HG03025 (cell line): ENCODE measurements at regions not wholly inside any gene's neighbourhood (a gene's known extent, or its start where the extent isn't known, plus 50 kb on each side); places are given as distances from the start of the nearest gene placed in this dataset.
"Not testable (repeated sequence)": the region's sequence is repeated elsewhere in the genome, so short reads cannot be mapped to it uniquely, and the experiment has no call there.

Source experiments
- ATAC-seq: cut with Tn5 transposase; IDR thresholded peaks from one replicate; pipeline ENCODE4 v1.9.1; 2021; ENCODE audit warnings: mild to moderate bottlenecking, moderate library complexity; ENCODE audit not compliant: unreplicated experiment, low FRiP score

DNA sequence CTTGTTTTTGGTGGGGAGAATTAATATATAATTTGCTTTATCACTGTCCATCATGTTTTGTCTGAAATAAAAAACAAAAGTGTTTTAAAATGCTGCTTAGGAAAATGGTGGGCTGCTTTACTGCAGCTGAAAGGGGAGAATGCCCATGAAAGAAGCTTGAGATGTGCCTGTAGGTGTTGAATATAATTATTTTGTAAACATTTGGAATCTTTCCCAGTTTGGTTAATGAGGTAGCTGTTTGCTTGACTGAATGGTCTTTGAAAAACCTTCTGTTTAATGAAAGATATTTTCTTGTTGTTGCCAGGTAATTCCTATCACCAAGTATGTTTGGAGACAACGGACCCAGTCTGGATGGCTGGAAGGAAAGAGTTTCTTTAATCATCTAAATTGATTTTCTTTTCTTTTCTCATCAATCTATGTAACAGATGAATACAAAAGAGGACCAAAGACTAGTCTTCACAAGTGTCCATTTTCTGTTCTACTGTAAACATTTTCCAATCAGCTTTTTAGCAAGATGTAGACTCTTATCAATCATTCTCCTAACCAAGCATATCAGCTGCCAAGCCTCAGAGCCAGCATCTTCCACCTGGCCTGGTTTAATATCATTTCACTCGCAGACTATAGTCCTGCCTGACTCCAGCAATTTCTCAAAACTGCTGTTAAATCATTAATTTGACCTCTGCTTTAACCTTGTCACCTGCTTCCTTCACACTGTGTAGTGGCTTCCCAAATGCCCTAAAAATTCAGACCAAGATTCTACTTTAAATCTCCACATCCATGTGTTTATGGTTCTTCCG is 441.2 kb upstream of the CHD1 start:
- ATAC-seq, result no peak

DNA sequence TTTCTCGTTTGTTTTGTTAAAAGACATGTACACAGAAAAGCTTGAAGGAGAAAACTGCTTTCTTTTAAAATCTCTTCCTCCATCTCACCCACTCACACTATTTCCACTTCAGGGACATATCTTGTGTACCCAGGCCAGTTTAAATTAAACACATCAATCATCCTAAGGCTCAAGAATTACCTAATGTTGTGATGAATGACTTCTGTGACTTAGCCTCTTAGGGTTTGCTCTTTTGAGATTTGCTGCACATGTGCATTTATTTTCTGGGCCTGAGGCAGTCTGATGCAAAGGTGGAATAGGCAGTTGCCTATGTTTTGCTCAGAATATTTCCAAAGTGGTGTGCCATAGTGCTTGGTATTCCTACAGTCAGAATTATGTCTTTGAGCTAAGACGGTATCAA is 439.9 kb upstream of the CHD1 start:
- no peak for ATAC-seq

DNA sequence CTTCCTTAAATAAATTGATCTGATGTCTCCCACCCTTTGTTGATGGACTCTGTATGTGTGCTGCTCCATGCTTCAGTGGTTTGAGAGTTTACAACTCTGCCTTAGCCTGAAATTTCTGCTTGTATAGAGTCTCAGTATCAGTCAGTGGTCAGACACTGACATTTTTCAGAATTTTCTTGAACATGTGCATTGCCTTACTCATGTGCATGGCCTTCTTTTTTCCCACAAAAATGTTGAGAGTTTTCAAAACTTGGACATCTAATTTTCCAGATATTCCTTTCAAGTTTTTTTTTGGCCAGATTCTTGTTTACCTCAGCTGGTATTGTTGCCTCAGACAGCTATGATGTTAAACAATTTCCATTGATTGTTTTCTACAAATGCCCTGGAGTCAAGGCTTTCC is 427.1 kb upstream of the CHD1 start:
- ATAC-seq, result no peak

DNA sequence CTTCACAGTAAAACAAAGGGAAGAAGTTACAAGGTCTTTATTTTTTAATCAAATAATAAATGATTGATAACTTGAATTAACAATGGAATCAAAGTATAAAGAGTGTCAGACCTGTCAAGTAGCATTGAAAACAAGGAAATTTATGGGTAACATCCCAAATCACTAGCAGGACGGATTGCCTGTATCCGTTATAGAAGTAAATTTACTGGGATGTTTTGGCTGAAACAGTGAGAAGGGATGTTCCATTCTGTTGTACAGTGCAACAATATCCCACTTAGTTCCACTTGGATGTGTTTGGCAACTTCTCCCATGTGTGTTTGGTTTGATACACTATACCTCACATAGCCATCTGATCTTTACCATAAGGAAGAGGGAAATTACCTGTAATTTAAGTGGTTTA is 421.0 kb upstream of the CHD1 start:
- no peak for ATAC-seq

DNA sequence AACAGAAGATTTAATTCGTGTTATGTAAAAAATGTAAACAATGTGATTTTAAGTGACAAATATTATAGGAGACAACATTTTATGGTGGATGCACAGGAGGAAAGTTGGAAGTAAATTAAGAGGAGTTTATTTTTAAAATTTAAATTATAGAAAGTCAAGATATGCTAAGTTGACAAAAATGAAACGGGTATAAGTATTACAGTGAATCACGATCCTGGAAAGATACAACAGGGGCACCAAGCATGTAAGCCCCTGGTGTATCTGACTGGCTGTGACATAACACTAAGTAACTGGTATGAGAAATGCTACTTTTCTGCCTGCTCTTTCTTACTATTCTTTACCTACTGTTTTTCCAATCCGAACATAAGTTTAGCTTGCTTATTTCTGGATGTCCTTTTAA is 419.8 kb upstream of the CHD1 start:
- ATAC-seq, result no peak

DNA sequence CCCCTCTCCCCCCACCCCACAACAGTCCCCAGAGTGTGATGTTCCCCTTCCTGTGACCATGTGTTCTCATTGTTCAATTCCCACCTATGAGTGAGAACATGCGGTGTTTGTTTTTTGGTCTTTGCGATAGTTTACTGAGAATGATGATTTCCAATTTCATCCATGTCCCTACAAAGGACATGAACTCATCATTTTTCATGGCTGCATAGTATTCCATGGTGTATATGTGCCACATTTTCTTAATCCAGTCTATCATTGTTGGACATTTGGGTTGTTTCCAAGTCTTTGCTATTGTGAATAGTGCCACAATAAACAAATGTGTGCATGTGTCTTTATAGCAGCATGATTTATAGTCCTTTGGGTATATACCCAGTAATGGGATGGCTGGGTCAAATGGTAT is 411.0 kb upstream of the CHD1 start:
- not testable (repeated sequence) for ATAC-seq

DNA sequence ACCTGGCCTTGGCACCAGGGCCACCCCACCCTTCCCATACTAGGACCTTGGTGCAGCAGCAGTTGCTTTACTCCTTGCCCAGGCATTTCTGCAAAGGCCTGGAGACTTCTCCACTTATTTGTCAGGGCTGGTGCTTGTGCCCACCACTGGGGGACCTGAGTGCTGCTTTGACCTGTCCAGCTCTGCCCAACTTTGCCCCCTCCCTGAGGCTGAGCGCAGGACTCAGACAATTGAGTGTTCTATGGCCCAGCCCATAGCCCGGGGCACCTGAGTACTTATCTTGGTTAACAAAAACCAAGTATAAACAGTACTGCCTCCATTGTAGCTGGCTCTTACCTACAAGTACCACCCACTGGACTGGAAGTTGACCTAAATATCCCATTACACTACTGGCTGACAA is 406.1 kb upstream of the CHD1 start:
- no peak for ATAC-seq

DNA sequence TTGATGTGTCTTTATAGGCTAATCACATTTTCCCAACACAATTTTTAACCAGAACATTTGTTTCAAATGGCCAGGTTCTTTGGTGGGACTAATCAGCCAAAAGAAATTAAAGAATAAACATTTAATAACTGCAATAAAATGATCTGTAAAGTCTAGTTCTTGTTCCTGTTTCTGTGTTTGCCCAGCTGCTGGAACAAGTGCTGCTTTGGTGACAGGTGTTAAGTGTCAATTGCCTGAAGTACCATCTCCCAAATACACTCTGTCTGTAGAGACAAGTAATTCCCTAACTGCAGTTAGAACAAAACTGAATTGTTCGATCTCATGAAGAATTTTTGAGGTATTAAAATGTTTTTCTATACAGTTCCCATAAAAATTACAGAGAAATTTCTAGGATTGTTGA is 402.3 kb upstream of the CHD1 start:
- ATAC-seq, result no peak

DNA sequence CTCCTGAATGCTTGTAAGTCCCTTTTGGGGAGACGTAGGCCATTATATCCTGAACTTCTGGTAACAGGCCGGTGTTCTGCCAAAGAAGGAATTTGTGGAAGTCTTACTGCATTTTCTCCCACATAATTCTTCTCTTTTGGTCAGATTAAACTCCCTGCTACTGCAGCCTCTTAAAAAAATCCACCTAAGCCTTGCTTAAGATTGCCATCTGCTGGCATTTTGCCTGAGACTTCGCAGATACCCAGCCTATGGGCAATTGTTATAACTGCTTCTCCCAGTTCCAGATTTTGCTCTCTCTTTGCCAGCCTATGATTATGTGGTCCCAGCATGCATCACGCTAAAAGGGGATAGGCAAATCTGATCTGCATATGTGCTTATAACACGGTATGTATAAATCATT is 391.6 kb upstream of the CHD1 start:
- no peak for ATAC-seq

DNA sequence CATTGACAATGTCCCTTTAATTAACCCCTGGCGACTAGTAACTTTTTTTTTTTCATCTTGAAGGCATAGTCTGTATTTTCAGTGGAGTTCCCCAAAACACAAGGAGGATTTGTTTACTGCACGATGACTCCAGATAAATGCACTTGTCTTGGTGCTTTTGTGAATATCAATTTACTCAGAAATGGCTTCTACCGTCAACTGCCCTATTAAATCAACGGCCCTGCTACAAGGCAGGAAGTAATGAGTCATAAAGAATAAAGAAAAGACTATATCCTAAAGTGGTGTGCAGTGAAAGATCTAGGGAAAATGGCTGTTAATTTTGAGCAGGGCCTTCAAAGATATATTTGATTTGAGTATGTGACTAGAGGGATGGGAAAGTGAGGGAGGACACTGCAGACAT is 388.3 kb upstream of the CHD1 start:
- ATAC-seq, result no peak

DNA sequence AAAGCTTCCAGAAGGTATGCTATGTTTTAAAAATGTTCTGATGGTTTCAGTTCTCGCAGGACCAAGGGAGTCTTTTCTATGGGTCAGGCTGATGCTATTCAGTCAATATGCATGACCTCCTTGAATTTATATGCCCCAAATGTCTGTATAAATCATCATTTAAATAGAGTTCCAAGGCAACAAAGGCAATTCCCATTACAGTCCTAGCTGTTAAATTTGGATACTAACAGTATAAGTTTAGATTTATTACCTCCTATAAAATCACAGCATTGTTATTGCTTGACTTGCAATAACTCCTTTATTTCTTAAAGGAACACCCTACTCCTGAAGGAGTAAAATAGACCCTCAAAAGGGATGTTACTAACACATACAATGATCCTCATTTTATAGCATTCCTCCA is 387.7 kb upstream of the CHD1 start:
- ATAC-seq, result no peak

DNA sequence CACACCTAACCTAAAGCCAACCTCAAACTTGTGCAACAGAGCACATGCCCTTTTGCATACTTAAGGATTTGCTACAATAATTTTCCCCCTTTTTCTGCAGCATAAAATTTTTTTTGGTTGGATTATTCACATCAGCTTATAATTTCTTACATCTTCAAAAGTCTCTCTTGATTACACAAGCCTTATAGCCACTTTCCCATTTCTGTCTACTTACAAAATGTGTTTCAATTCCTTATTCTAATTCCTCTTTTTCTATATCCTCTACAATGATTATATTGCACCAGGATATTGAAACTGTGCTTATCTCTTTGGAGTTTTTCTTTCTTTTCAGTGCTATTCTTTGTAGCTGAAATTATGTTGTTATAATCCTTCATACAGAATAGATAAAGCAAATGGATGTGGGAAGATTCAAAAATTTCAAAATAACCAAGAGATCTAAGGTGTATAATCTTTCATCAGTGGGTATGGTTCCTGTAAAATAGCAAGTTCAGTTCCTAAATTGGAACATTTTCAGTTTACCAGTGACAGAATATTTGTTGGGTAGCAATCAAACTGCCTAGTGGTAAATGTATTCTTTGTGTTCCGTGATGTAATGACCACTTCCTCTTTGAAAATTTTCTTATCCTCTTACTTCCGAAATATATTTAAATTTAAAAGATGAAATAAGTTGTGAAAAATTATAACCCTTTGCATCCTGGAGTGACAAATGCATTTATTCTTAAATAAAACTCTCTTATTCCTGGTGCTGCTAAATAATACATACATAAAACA is 386.8 kb upstream of the CHD1 start:
- no peak for ATAC-seq

DNA sequence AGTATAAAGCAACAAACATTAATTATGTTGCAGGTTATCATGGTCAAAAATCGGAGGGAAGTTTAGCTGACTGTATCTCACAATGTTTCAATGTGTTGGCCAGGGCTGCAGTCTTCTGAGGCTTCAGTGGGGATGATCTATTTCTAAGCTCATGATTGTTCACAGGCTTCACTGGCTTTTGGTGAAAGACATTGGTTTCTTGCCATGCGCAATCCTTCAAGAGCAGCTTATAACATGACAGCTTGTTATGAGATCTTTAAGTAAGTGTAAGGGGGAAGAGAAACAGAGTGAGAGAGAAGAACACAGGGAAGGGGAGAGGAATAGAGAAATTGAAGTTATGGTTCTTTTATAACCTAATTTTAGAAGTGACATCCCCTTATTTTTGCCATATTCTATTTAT is 385.9 kb upstream of the CHD1 start:
- no peak for ATAC-seq

DNA sequence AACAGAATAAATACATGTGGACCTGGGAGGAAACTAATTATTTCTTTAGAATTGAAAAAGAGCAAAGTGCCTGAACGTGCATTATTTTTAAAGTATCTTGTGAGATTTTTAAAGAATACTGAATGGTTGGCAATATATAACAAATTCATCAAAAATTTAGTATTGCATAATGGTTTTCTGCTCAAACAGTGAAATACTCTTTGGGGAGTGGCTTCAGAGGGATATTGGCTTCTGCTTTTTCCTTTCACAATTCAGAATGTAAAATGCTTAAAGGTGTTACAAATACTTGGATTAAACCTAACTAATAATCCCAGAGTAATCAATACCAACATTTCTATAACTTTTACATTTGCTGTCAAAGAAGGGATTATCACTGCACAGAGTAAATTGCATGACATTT is 379.3 kb upstream of the CHD1 start:
- ATAC-seq, result no peak

DNA sequence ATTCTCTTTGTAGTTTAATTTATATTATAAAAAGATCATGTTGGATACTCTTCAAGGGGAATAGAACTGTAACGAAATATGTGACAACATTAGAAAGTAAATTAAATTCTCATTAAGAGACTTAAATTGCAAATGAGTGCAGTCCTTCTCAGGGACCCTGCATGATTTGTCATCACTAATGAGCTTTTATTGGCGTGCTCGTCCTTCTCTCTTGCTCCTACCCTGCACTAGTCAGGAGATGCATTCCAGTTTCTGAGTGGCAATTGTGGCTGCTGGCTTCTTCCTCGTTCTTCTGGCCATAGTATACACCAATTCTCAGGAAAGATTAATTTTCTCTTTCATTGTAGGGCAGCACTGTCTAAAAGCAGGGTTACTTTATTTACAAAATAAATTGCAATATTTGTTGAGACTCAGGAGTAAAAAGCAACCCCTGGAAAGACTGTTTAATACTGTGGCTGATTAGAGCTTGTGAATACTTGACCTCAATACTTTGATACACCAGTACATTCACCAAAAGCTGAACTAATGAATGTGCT is 376.3 kb upstream of the CHD1 start:
- ATAC-seq, result no peak

DNA sequence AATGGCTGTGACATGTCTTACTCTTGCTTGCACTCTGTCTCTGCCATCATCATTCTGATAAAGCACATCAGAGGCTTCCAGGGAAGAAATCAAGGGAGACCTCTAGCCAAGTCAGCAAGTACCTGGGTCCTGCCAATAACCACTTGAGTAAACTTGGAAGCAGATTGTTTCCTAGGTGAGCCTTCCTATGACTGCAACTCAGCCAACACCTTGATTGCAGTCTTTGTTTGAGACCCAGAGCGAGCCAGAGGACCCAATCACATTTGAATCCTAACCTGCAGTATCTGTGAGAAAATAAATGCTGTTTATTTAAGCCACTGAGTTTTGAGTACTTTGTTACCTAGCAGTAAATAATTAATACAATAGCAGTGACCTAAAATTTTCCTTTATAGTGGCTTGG is 356.8 kb upstream of the CHD1 start:
- ATAC-seq, result no peak

DNA sequence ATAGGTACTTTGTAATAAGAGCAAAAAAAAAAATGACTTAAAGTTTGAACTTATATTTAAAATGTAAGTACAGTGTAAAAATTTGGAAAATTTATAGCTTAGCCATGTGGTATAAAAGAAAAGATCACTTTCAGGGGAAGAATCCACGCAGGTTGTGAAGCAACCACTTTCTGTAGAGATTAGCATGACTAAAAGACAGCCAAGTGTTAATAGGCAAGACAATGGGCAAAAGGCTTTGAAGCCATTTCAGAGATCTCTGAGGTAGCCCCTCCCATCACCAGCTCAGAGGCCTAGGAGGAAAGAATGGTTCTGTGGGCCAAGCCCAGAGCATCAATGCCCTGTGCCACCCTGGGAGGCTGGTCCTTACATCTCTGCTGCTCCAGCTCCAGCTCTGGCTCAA is 346.3 kb upstream of the CHD1 start:
- no peak for ATAC-seq

DNA sequence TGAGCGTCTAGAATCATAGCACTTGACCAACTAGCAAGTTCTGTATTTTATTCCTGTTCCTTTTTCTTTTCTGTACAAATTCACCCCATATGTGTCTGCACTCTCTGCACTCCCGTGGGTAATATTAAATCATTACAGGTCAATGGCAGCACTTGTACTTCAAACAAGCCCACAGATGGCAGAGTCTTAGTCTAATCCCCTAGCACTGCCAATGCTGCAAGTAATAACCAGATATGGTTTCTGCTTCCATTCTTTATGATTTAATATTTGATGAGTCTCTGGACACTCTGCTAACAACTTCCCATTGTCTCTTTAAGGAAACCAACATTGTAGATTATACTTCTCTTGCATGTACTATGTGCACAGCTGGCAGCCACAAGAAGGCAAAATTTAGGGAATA is 343.8 kb upstream of the CHD1 start:
- ATAC-seq, result no peak

DNA sequence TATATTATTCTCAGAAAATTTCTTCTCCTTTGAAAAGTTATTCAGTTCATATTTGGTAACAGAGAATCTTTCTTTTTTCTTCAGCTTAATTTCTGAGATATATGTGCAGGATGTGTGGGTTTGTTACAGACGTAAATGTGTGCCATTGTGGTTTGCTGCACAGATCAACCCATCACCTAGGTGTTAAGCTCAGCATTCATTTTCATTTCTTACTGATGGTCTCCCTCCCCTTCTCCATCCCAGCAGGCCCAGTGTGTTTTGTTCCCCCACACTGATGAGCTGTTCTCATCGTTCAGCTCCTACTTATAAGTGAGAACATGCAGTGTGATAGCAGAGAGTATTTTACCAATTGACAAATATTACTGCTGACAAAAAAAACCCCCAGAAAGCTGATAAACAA is 330.0 kb upstream of the CHD1 start:
- ATAC-seq, result no peak

DNA sequence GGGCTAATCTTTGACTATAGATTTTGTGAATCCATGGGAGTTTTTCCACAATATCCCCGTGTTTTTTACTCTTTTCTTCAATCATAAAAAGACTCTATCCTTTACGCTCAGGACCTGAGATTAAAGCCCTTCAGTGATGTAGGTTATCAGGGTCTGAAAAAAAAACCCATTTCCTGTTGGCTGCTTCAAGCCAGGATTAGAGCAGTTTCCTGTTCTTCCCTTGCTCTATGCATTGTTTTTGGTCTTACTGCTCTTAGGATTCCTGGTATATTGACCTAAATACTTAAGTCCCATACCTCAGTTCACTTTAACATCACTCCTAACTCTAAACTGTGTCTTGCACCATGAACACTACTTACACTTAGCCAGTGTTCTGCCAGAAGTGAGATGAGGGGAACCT is 319.3 kb upstream of the CHD1 start:
- ATAC-seq, result no peak

DNA sequence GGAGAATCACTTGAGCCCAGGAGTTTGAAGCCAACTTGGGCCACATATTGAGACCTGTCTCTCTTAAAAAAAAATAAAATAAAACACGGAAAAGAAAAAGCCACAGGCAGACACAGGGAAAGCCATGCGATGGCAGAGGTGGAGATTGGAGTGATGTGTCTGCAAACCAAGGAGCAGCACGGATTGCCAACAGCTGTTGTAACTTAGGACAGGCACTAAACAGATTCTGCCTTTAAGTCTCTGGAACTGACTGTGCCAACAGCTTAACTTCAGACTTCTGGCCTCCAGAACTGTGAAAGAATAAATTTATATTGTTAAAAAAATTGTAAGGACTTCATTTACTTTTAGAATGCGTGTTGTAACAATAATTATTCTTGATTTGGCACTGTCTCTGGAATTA is 318.5 kb upstream of the CHD1 start:
- no peak for ATAC-seq

DNA sequence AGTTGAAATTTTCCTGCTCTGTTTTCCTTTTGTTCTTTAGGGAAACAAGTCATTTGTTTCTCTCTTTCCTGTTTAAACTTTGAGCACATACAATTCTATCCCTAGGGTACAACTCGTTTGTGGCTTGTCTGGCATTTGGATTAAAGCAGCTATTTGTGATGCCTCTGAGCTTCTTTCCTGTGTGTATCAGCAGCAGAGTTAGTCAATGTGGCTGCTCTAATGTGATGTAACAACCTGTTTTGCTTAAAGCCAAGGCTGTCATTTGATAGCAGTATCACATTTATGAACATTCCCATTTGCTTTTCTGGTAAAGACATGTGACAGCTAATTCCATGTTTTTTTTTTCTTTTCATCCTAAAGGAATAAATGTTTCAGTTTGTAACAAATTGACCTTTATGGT is 314.3 kb upstream of the CHD1 start:
- no peak for ATAC-seq
